ENCODE measurements at regions not wholly inside any gene's neighbourhood (a gene's known extent, or its start where the extent isn't known, plus 50 kb on each side); places are given as distances from the start of the nearest gene placed in this dataset.

- DNase-seq (ENCODE audit: low read depth) = peak; percentile 39
These were observed 108.7 kb upstream of the SSBP2 start for GRCh38 chr5:81859624-81860023.

GRCh38 chr5:81856948-81857928 is 106.3 kb upstream of the SSBP2 start:
- DNase-seq (ENCODE audit: low read depth) = no peak
- no peak overlapping the region for H3K4me3 ChIP-seq (ENCODE audit: low read depth, low read length)

More at GRCh38 chr5:81859624-81860023, 108.7 kb upstream of the SSBP2 start:
- H3K4me3 ChIP-seq (ENCODE audit: low read depth, low read length) = no peak overlapping the region

- no peak overlapping the region for H3K4me3 ChIP-seq (ENCODE audit: low read depth, low read length)
- no peak for DNase-seq (ENCODE audit: low read depth)
These were observed 104.7 kb upstream of the SSBP2 start for GRCh38 chr5:81855591-81855990.

GRCh38 chr5:81854915-81855314 is 104.0 kb upstream of the SSBP2 start:
- DNase-seq (ENCODE audit: low read depth) = no peak
- H3K4me3 ChIP-seq (ENCODE audit: low read depth, low read length) = no peak overlapping the region

GRCh38 chr5:81854485-81854884 is 103.6 kb upstream of the SSBP2 start:
- no peak for DNase-seq (ENCODE audit: low read depth)
- H3K4me3 ChIP-seq (ENCODE audit: low read depth, low read length) = no peak overlapping the region

- no peak overlapping the region for H3K4me3 ChIP-seq (ENCODE audit: low read depth, low read length)
- DNase-seq (ENCODE audit: low read depth) = no peak
These were observed 102.1 kb upstream of the SSBP2 start for GRCh38 chr5:81853030-81853357.

- no peak for DNase-seq (ENCODE audit: low read depth)
These were observed 101.6 kb upstream of the SSBP2 start for GRCh38 chr5:81852291-81853029.

GRCh38 chr5:81851481-81852178 is 100.7 kb upstream of the SSBP2 start:
- peak; percentile 91 for DNase-seq (ENCODE audit: low read depth)

More at GRCh38 chr5:81852291-81853029, 101.6 kb upstream of the SSBP2 start:
- peak overlapping the region; percentile 26 for H3K4me3 ChIP-seq (ENCODE audit: low read depth, low read length)

GRCh38 chr5:81850501-81851357 is 99.8 kb upstream of the SSBP2 start:
- peak; percentile 39 for DNase-seq (ENCODE audit: low read depth)
- no peak overlapping the region for H3K4me3 ChIP-seq (ENCODE audit: low read depth, low read length)

More at GRCh38 chr5:81851481-81852178, 100.7 kb upstream of the SSBP2 start:
- H3K4me3 ChIP-seq (ENCODE audit: low read depth, low read length) = peak overlapping the region; percentile 40

GRCh38 chr5:81849770-81850367 is 99.0 kb upstream of the SSBP2 start:
- no peak for DNase-seq (ENCODE audit: low read depth)
- no peak overlapping the region for H3K4me3 ChIP-seq (ENCODE audit: low read depth, low read length)

GRCh38 chr5:81848362-81848880 is 97.5 kb upstream of the SSBP2 start:
- DNase-seq (ENCODE audit: low read depth) = no peak
- H3K4me3 ChIP-seq (ENCODE audit: low read depth, low read length) = no peak overlapping the region

- DNase-seq (ENCODE audit: low read depth) = no peak
- no peak overlapping the region for H3K4me3 ChIP-seq (ENCODE audit: low read depth, low read length)
These were observed 95.4 kb upstream of the SSBP2 start for GRCh38 chr5:81846301-81846700.

- H3K4me3 ChIP-seq (ENCODE audit: low read depth, low read length) = no peak overlapping the region
- DNase-seq (ENCODE audit: low read depth) = no peak
These were observed 92.9 kb upstream of the SSBP2 start for GRCh38 chr5:81843845-81844244.

- no peak for DNase-seq (ENCODE audit: low read depth)
These were observed 92.0 kb upstream of the SSBP2 start for GRCh38 chr5:81842795-81843398.

GRCh38 chr5:81839034-81839433 is 88.1 kb upstream of the SSBP2 start:
- DNase-seq (ENCODE audit: low read depth) = no peak
- no peak overlapping the region for H3K4me3 ChIP-seq (ENCODE audit: low read depth, low read length)

More at GRCh38 chr5:81842795-81843398, 92.0 kb upstream of the SSBP2 start:
- H3K4me3 ChIP-seq (ENCODE audit: low read depth, low read length) = no peak overlapping the region

- H3K4me3 ChIP-seq (ENCODE audit: low read depth, low read length) = no peak overlapping the region
- DNase-seq (ENCODE audit: low read depth) = no peak
These were observed 87.5 kb upstream of the SSBP2 start for GRCh38 chr5:81838307-81838906.

- no peak overlapping the region for H3K4me3 ChIP-seq (ENCODE audit: low read depth, low read length)
- DNase-seq (ENCODE audit: low read depth) = no peak
These were observed 86.9 kb upstream of the SSBP2 start for GRCh38 chr5:81837667-81838306.
